ENCODE measurements at regions not wholly inside any gene's neighbourhood (a gene's known extent, or its start where the extent isn't known, plus 50 kb on each side); places are given as distances from the start of the nearest gene placed in this dataset.
"Not testable (repeated sequence)": the region's sequence is repeated elsewhere in the genome, so short reads cannot be mapped to it uniquely, and the experiment has no call there.

GRCh38 chr11:101835506-101836063 lies 79.2 kb upstream of the CEP126 start:
- no peak overlapping the region for H3K4me3 Mint-ChIP-seq
- H3K9me3 Mint-ChIP-seq = peaks cover 0 to 3% (median 0%) of the 10 kb centered on the region in 6 donors
- no peak overlapping the region for H3K27ac Mint-ChIP-seq
- H3K27me3 Mint-ChIP-seq (ENCODE audit: low read depth in 3 of 3) = peaks cover 0 to 3% (median 2%) of the 10 kb centered on the region in 3 donors
- H3K36me3 Mint-ChIP-seq = no peaks in the 10 kb centered on the region
- H3K4me1 Mint-ChIP-seq = no peaks in the 10 kb centered on the region
- no peak for DNase-seq

GRCh38 chr11:101830475-101830874 lies 84.3 kb upstream of the CEP126 start:
- not testable (repeated sequence) for H3K27ac Mint-ChIP-seq; H3K4me1 Mint-ChIP-seq; DNase-seq; H3K27me3 Mint-ChIP-seq (ENCODE audit: low read depth in 3 of 3); H3K9me3 Mint-ChIP-seq; H3K36me3 Mint-ChIP-seq; H3K4me3 Mint-ChIP-seq

DNA sequence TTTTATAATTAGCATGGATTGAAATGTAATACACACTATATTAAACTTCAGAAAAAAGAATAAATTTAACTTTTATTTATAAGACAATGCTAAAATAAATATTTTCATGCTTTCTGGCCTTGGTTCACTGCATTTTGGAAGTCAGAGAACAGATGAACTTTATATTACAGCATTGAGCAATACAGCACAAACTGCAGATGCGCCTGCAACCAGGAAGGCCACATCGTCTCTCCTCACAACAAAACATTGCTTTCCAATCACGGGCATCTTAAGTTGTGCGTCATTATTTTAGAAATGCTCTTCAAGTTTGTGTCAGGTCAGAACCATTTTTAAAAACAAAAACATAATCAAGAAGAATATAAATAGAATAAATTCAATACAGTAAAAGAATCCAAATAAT lies 89.3 kb upstream of the CEP126 start:
- no peak overlapping the region for H3K4me3 Mint-ChIP-seq
- H3K27ac Mint-ChIP-seq = no peak overlapping the region
- peaks cover 0 to 7% (median 0%) of the 10 kb centered on the region in 6 donors for H3K9me3 Mint-ChIP-seq
- no peak for DNase-seq
- no peaks in the 10 kb centered on the region for H3K36me3 Mint-ChIP-seq
- H3K27me3 Mint-ChIP-seq (ENCODE audit: low read depth in 3 of 3) = peaks cover 0 to 4% (median 2%) of the 10 kb centered on the region in 3 donors
- H3K4me1 Mint-ChIP-seq = no peaks in the 10 kb centered on the region

GRCh38 chr11:101817581-101817980 lies 97.2 kb upstream of the CEP126 start:
- Mint-ChIP-seq H3K4me3 (no peak overlapping the region), H3K27ac (no peak overlapping the region), H3K27me3 (ENCODE audit: low read depth in 3 of 3) (peaks cover 0 to 2% (median 0%) of the 10 kb centered on the region in 3 donors), H3K36me3 (no peaks in the 10 kb centered on the region), H3K4me1 (no peaks in the 10 kb centered on the region), H3K9me3 (no peaks in the 10 kb centered on the region)
- no peak for DNase-seq

DNA sequence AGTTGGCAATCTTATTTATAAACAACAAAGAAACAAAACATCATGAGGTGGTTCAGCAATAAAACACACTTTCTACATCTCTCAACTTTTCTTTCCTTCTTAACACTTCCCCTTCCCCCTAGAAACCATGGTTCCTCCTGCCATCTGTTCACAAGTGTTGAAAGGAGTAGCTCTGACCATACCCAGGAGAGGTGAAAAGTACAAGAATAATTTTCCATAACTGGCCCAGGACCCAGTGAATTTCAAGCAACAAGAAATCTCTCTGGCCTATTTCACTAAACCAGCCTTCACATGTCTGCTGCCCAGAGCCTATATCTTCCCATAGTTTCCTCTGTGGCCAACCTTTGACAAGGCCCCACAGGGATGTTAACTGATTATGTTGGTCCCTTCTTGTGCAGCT lies 98.2 kb upstream of the CEP126 start:
- no peaks in the 10 kb centered on the region for H3K4me1 Mint-ChIP-seq
- H3K27ac Mint-ChIP-seq = no peak overlapping the region
- H3K27me3 Mint-ChIP-seq (ENCODE audit: low read depth in 3 of 3) = peaks cover 0 to 2% (median 0%) of the 10 kb centered on the region in 3 donors
- no peaks in the 10 kb centered on the region for H3K9me3 Mint-ChIP-seq
- H3K4me3 Mint-ChIP-seq = no peak overlapping the region
- DNase-seq = no peak
- no peaks in the 10 kb centered on the region for H3K36me3 Mint-ChIP-seq

- H3K27me3 Mint-ChIP-seq (ENCODE audit: low read depth in 3 of 3) = peaks cover 0 to 3% (median 0%) of the 10 kb centered on the region in 3 donors
- no peaks in the 10 kb centered on the region for H3K4me1 Mint-ChIP-seq
- no peak for DNase-seq
- no peak overlapping the region for H3K27ac Mint-ChIP-seq
- no peaks in the 10 kb centered on the region for H3K36me3 Mint-ChIP-seq
- peaks cover 0 to 7% (median 0%) of the 10 kb centered on the region in 6 donors for H3K9me3 Mint-ChIP-seq
- no peak overlapping the region for H3K4me3 Mint-ChIP-seq
These were observed 102.3 kb upstream of the CEP126 start for GRCh38 chr11:101812546-101812945.

- no peaks in the 10 kb centered on the region for H3K4me1 Mint-ChIP-seq
- no peak for DNase-seq
- peaks cover 0 to 9% (median 0%) of the 10 kb centered on the region in 6 donors for H3K9me3 Mint-ChIP-seq
- H3K27ac Mint-ChIP-seq = no peak overlapping the region
- no peak overlapping the region for H3K4me3 Mint-ChIP-seq
- peaks cover 0 to 3% (median 0%) of the 10 kb centered on the region in 3 donors for H3K27me3 Mint-ChIP-seq (ENCODE audit: low read depth in 3 of 3)
- H3K36me3 Mint-ChIP-seq = no peaks in the 10 kb centered on the region
These were observed 104.3 kb upstream of the CEP126 start for GRCh38 chr11:101810546-101810945.

- Mint-ChIP-seq H3K27ac (no peak overlapping the region), H3K36me3 (no peaks in the 10 kb centered on the region), H3K27me3 (ENCODE audit: low read depth in 3 of 3) (peaks cover 0 to 1% (median 0%) of the 10 kb centered on the region in 3 donors), H3K4me3 (no peak overlapping the region), H3K9me3 (peaks cover 0 to 9% (median 1%) of the 10 kb centered on the region in 6 donors), H3K4me1 (no peaks in the 10 kb centered on the region)
- DNase-seq = no peak
These were observed 107.3 kb upstream of the CEP126 start for GRCh38 chr11:101807531-101807930.

DNA sequence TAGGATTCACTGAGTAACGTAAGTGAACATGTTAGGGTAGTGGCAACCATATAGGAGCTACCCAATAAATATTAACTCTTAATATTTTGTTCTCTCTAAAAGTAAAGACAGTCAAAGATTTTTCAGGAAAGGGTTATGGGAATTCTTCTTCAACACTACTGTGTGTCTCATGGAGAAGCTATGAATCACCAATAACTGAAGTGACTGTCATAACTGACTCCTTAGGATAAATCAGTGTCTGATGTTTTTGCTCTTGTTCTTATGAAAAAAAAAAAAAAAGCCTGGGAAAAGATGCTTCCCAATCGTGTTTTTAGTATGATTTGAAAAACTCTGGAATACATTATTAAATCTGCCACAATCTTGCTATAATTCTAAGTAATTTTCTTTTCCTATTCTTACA lies 111.2 kb upstream of the CEP126 start:
- no peak overlapping the region for H3K4me3 Mint-ChIP-seq
- no peaks in the 10 kb centered on the region for H3K4me1 Mint-ChIP-seq
- peaks cover 0 to 4% (median 0%) of the 10 kb centered on the region in 3 donors for H3K27me3 Mint-ChIP-seq (ENCODE audit: low read depth in 3 of 3)
- H3K27ac Mint-ChIP-seq = no peak overlapping the region
- H3K9me3 Mint-ChIP-seq = peaks cover 0 to 5% (median 3%) of the 10 kb centered on the region in 6 donors
- H3K36me3 Mint-ChIP-seq = no peaks in the 10 kb centered on the region
- DNase-seq = no peak

DNA sequence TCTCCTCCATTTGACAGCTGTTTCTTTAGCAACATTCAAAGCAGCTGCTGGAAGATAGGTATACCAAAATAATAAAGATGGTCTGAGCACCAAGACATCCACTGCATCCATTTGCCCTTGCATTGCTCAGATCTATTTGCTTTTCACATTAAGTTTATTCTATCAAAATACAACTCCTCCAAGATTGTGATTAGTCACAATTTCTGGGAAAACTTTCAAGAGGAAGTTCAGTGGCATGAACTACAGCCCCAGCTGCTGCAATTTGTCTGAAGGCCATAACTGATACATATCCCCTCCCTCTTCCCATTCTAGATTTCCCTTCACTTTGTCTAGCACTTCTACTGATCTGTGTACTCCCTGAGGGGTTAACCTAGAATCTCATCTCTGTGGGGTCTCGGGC lies 117.5 kb upstream of the CEP126 start:
- Mint-ChIP-seq H3K4me1 (no peaks in the 10 kb centered on the region), H3K36me3 (no peaks in the 10 kb centered on the region), H3K4me3 (no peak overlapping the region), H3K9me3 (peaks cover 3 to 13% (median 7%) of the 10 kb centered on the region in 6 donors), H3K27me3 (ENCODE audit: low read depth in 3 of 3) (peaks cover 0 to 4% (median 4%) of the 10 kb centered on the region in 3 donors), H3K27ac (no peak overlapping the region)
- DNase-seq = no peak

GRCh38 chr11:101792814-101793213 lies 122.0 kb upstream of the CEP126 start:
- H3K4me3 Mint-ChIP-seq = no peak overlapping the region
- H3K9me3 Mint-ChIP-seq = peaks cover 0 to 17% (median 6%) of the 10 kb centered on the region in 6 donors
- DNase-seq = no peak
- H3K27ac Mint-ChIP-seq = no peak overlapping the region
- no peaks in the 10 kb centered on the region for H3K36me3 Mint-ChIP-seq
- H3K4me1 Mint-ChIP-seq = no peaks in the 10 kb centered on the region
- H3K27me3 Mint-ChIP-seq (ENCODE audit: low read depth in 3 of 3) = peaks cover 0 to 4% (median 0%) of the 10 kb centered on the region in 3 donors

DNA sequence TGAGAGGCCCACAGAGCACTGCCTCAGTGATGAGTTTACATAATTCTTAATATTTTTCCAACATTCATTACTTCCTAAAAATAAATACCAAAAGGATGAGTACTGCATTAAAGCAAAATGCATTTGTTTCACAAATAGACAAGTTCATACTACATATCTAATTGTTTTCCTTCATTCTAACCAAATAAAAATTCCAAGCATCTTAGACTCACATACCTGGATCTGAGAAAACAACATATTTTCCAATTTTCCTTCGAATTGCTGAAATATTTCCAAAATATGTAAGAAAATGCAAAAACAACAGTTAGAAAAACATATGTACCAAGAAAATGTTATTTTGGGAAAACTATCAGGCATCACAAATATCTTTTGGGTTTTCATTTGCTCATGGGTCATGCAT lies 127.9 kb upstream of the CEP126 start:
- Mint-ChIP-seq H3K36me3 (no peaks in the 10 kb centered on the region), H3K27me3 (ENCODE audit: low read depth in 3 of 3) (peaks cover 0 to 1% (median 0%) of the 10 kb centered on the region in 3 donors), H3K4me1 (no peaks in the 10 kb centered on the region), H3K27ac (no peak overlapping the region), H3K4me3 (no peak overlapping the region), H3K9me3 (peaks cover 0 to 27% (median 7%) of the 10 kb centered on the region in 6 donors)
- DNase-seq = no peak

GRCh38 chr11:101786421-101786820 lies 128.4 kb upstream of the CEP126 start:
- peaks cover 0 to 28% (median 7%) of the 10 kb centered on the region in 6 donors for H3K9me3 Mint-ChIP-seq
- H3K27me3 Mint-ChIP-seq (ENCODE audit: low read depth in 3 of 3) = peaks cover 0 to 1% (median 0%) of the 10 kb centered on the region in 3 donors
- DNase-seq = no peak

DNA sequence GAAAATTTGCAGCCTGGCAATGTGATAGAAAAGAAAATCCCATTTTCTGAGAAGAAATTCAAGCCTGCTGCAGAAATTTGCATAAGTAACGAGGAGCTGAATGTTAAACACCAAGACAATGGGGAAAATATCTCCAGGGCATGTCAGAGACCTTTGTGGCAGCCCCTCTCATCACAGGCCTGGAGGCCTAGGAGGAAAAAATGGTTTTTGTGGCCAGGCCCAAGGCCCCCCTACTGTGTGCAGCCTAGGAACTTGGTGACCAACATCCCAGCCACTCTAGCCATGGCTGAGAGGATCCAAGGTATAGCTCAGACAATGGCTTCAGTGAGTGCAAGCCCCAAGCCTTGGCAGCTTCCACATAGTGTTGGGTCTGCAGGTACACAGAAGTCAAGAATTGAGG lies 135.6 kb upstream of the CEP126 start:
- H3K4me3 Mint-ChIP-seq; H3K4me1 Mint-ChIP-seq; H3K27me3 Mint-ChIP-seq (ENCODE audit: low read depth in 3 of 3); H3K27ac Mint-ChIP-seq; H3K36me3 Mint-ChIP-seq; DNase-seq: not testable (repeated sequence)
- H3K9me3 Mint-ChIP-seq = peaks cover 4 to 22% (median 6%) of the 10 kb centered on the region in 6 donors

More at GRCh38 chr11:101786421-101786820, 128.4 kb upstream of the CEP126 start:
- Mint-ChIP-seq H3K27ac (no peak overlapping the region), H3K4me3 (no peak overlapping the region), H3K4me1 (no peaks in the 10 kb centered on the region), H3K36me3 (no peaks in the 10 kb centered on the region)

GRCh38 chr11:101777476-101777875 lies 137.3 kb upstream of the CEP126 start:
- Mint-ChIP-seq H3K27me3 (ENCODE audit: low read depth in 3 of 3) (peaks cover 0 to 4% (median 0%) of the 10 kb centered on the region in 3 donors), H3K4me1 (no peaks in the 10 kb centered on the region), H3K9me3 (peaks cover 1 to 15% (median 4%) of the 10 kb centered on the region in 6 donors), H3K4me3 (no peak overlapping the region), H3K36me3 (no peaks in the 10 kb centered on the region), H3K27ac (no peak overlapping the region)
- DNase-seq = no peak
